Duodenal mucosa (tissue), 2 donors: ENCODE measurements at regions not wholly inside any gene's neighbourhood (a gene's known extent, or its start where the extent isn't known, plus 50 kb on each side); places are given as distances from the start of the nearest gene placed in this dataset.
"Not testable (repeated sequence)": the region's sequence is repeated elsewhere in the genome, so short reads cannot be mapped to it uniquely, and the experiment has no call there.

Source experiments
- H3K27ac ChIP-seq: one replicate; pipeline ENCODE4 v1.7.0; 2013; ENCODE audit warnings: low read depth, low read length
- H3K27me3 ChIP-seq, 2 donors: one replicate each; pipeline ENCODE4 v1.7.0; 2013; ENCODE audit warnings: low read length in 2 of 2, control low read depth in 1 of 2; ENCODE audit not compliant: insufficient read depth in 2 of 2, control insufficient read depth in 1 of 2
- H3K36me3 ChIP-seq, 2 donors: one replicate each; pipeline ENCODE4 v1.7.0; 2013; ENCODE audit warnings: low read length in 2 of 2, control low read depth in 1 of 2; ENCODE audit not compliant: insufficient read depth in 2 of 2, control insufficient read depth in 1 of 2
- H3K4me1 ChIP-seq, 2 donors: one replicate each; pipeline ENCODE4 v1.7.0; 2013; ENCODE audit warnings: low read length in 2 of 2, control low read depth in 1 of 2; ENCODE audit not compliant: insufficient read depth in 2 of 2, control insufficient read depth in 1 of 2
- H3K4me3 ChIP-seq, 2 donors: one replicate each; pipeline ENCODE4 v1.7.0; 2013; ENCODE audit warnings: low read length in 2 of 2, low read depth in 1 of 2
- H3K9ac ChIP-seq, 2 donors: one replicate each; pipeline ENCODE4 v1.7.0; 2013; ENCODE audit warnings: low read length in 2 of 2, low read depth in 1 of 2
- H3K9me3 ChIP-seq, 2 donors: one replicate each; pipeline ENCODE4 v1.7.0; 2013; ENCODE audit warnings: low read length in 2 of 2, control low read depth in 1 of 2; ENCODE audit not compliant: control insufficient read depth in 1 of 2

GRCh38 chr2:128416109-128416785 is 97.6 kb upstream of the HS6ST1 start:
- no peaks in the 10 kb centered on the region for H3K27me3 ChIP-seq
- H3K9me3 ChIP-seq: no peaks in the 10 kb centered on the region
- H3K4me3 ChIP-seq: no peak overlapping the region
- H3K27ac ChIP-seq: no peak overlapping the region
- H3K4me1 ChIP-seq: peaks cover 8 to 9% of the 10 kb centered on the region in 2 donors
- H3K36me3 ChIP-seq: no peaks in the 10 kb centered on the region
- H3K9ac ChIP-seq: no peak overlapping the region

- H3K36me3 ChIP-seq: no peaks in the 10 kb centered on the region
- H3K9me3 ChIP-seq: no peaks in the 10 kb centered on the region
- no peaks in the 10 kb centered on the region for H3K27me3 ChIP-seq
- peaks cover 8 to 9% of the 10 kb centered on the region in 2 donors for H3K4me1 ChIP-seq
- H3K9ac ChIP-seq: no peak overlapping the region
- no peak overlapping the region for H3K27ac ChIP-seq
- no peak overlapping the region for H3K4me3 ChIP-seq
These were observed 98.1 kb upstream of the HS6ST1 start for GRCh38 chr2:128416806-128417205.

GRCh38 chr2:128417264-128417663 is 98.6 kb upstream of the HS6ST1 start:
- H3K9me3 ChIP-seq, H3K4me3 ChIP-seq, H3K27ac ChIP-seq, H3K36me3 ChIP-seq, H3K4me1 ChIP-seq, H3K27me3 ChIP-seq, H3K9ac ChIP-seq: not testable (repeated sequence)

GRCh38 chr2:128420131-128420530 is 101.5 kb upstream of the HS6ST1 start:
- Histone ChIP-seq H3K4me3 (no peak overlapping the region), H3K9me3 (peaks cover 0 to 2% of the 10 kb centered on the region in 2 donors), H3K4me1 (no peaks in the 10 kb centered on the region), H3K27me3 (peaks cover 0 to 2% of the 10 kb centered on the region in 2 donors), H3K36me3 (no peaks in the 10 kb centered on the region), H3K9ac (no peak overlapping the region), H3K27ac (no peak overlapping the region)

- H3K4me1 ChIP-seq: peaks cover 0 to under 1% of the 10 kb centered on the region in 2 donors
- H3K9ac ChIP-seq: no peak overlapping the region
- H3K4me3 ChIP-seq: no peak overlapping the region
- H3K27ac ChIP-seq: no peak overlapping the region
- H3K27me3 ChIP-seq: peaks cover 0 to 2% of the 10 kb centered on the region in 2 donors
- peaks cover 0 to 2% of the 10 kb centered on the region in 2 donors for H3K9me3 ChIP-seq
- no peaks in the 10 kb centered on the region for H3K36me3 ChIP-seq
These were observed 102.1 kb upstream of the HS6ST1 start for GRCh38 chr2:128420776-128421175.

- H3K9me3 ChIP-seq: peaks cover 0 to 2% of the 10 kb centered on the region in 2 donors
- peaks cover 0 to 6% of the 10 kb centered on the region in 2 donors for H3K4me1 ChIP-seq
- H3K27ac ChIP-seq: no peak overlapping the region
- peaks cover 0 to 2% of the 10 kb centered on the region in 2 donors for H3K27me3 ChIP-seq
- no peaks in the 10 kb centered on the region for H3K36me3 ChIP-seq
- H3K4me3 ChIP-seq: no peak overlapping the region
- no peak overlapping the region for H3K9ac ChIP-seq
These were observed 102.6 kb upstream of the HS6ST1 start for GRCh38 chr2:128421286-128421685.

GRCh38 chr2:128421861-128422311 is 103.2 kb upstream of the HS6ST1 start:
- peaks cover 0 to 6% of the 10 kb centered on the region in 2 donors for H3K4me1 ChIP-seq
- H3K27me3 ChIP-seq: peaks cover 0 to 2% of the 10 kb centered on the region in 2 donors
- H3K27ac ChIP-seq: no peak overlapping the region

GRCh38 chr2:128422571-128422970 is 103.9 kb upstream of the HS6ST1 start:
- H3K9ac ChIP-seq: no peak overlapping the region
- no peak overlapping the region for H3K4me3 ChIP-seq
- no peaks in the 10 kb centered on the region for H3K36me3 ChIP-seq
- peaks cover 0 to 2% of the 10 kb centered on the region in 2 donors for H3K9me3 ChIP-seq
- H3K4me1 ChIP-seq: peaks cover 0 to 6% of the 10 kb centered on the region in 2 donors
- H3K27me3 ChIP-seq: peaks cover 0 to 2% of the 10 kb centered on the region in 2 donors
- no peak overlapping the region for H3K27ac ChIP-seq

More at GRCh38 chr2:128421861-128422311, 103.2 kb upstream of the HS6ST1 start:
- no peaks in the 10 kb centered on the region for H3K36me3 ChIP-seq
- no peak overlapping the region for H3K4me3 ChIP-seq
- H3K9me3 ChIP-seq: peaks cover 0 to 2% of the 10 kb centered on the region in 2 donors
- no peak overlapping the region for H3K9ac ChIP-seq

GRCh38 chr2:128423788-128424165 is 105.1 kb upstream of the HS6ST1 start:
- Histone ChIP-seq H3K4me1 (peaks cover 0 to 6% of the 10 kb centered on the region in 2 donors), H3K27me3 (peaks cover 0 to 2% of the 10 kb centered on the region in 2 donors), H3K4me3 (no peak overlapping the region), H3K36me3 (no peaks in the 10 kb centered on the region), H3K9ac (no peak overlapping the region), H3K9me3 (peaks cover 0 to 2% of the 10 kb centered on the region in 2 donors), H3K27ac (no peak overlapping the region)

- H3K27me3 ChIP-seq: peaks cover 0 to 2% of the 10 kb centered on the region in 2 donors
- H3K36me3 ChIP-seq: no peaks in the 10 kb centered on the region
- no peak overlapping the region for H3K27ac ChIP-seq
These were observed 105.9 kb upstream of the HS6ST1 start for GRCh38 chr2:128424406-128425171.

More at GRCh38 chr2:128424406-128425171, 105.9 kb upstream of the HS6ST1 start:
- Histone ChIP-seq H3K9me3 (peaks cover 2 to 4% of the 10 kb centered on the region in 2 donors), H3K9ac (no peak overlapping the region), H3K4me3 (no peak overlapping the region), H3K4me1 (peaks cover 0 to 6% of the 10 kb centered on the region in 2 donors)
